ENCODE measurements at regions not wholly inside any gene's neighbourhood (a gene's known extent, or its start where the extent isn't known, plus 50 kb on each side); places are given as distances from the start of the nearest gene placed in this dataset.
"Not testable (repeated sequence)": the region's sequence is repeated elsewhere in the genome, so short reads cannot be mapped to it uniquely, and the experiment has no call there.

GRCh38 chr14:97120204-97120603, 323.0 kb downstream of the VRK1 start:
- no peaks in the 10 kb centered on the region for H3K4me1 ChIP-seq
- H3K27me3 ChIP-seq, result no peaks in the 10 kb centered on the region
- TF ChIP-seq EP300 (IDR thresholded peaks at IDR 0.05) (no peak), POLR2A (IDR thresholded peaks at IDR 0.05) (no peak), CTCF (IDR thresholded peaks at IDR 0.05) (no peak)
- no peaks in the 10 kb centered on the region for H3K9me3 ChIP-seq
- 67 to 87% methylated on average over 3 of the region's 3 CpGs for WGBS, 2 donors
- no peak for DNase-seq (ENCODE audit: low spot score in 2 of 2)
- H3K4me3 ChIP-seq, result no peak overlapping the region
- no peaks in the 10 kb centered on the region for H3K36me3 ChIP-seq
- H3K27ac ChIP-seq, result no peak overlapping the region

GRCh38 chr14:97120611-97121031, 323.4 kb downstream of the VRK1 start:
- 70 to 83% methylated on average over 2 of the region's 2 CpGs for WGBS, 2 donors
- Histone ChIP-seq H3K9me3 (no peaks in the 10 kb centered on the region), H3K27me3 (no peaks in the 10 kb centered on the region), H3K4me3 (no peak overlapping the region), H3K4me1 (no peaks in the 10 kb centered on the region), H3K27ac (no peak overlapping the region), H3K36me3 (no peaks in the 10 kb centered on the region)
- no peak for DNase-seq (ENCODE audit: low spot score in 2 of 2)
- TF ChIP-seq CTCF (IDR thresholded peaks at IDR 0.05), result no peak
- no peak for TF ChIP-seq POLR2A (IDR thresholded peaks at IDR 0.05)
- no peak for TF ChIP-seq EP300 (IDR thresholded peaks at IDR 0.05)

GRCh38 chr14:97129639-97130038, 332.5 kb downstream of the VRK1 start:
- H3K27me3 ChIP-seq, result no peaks in the 10 kb centered on the region
- TF ChIP-seq POLR2A (IDR thresholded peaks at IDR 0.05) (no peak), EP300 (IDR thresholded peaks at IDR 0.05) (no peak), CTCF (IDR thresholded peaks at IDR 0.05) (no peak)
- 88 to 91% methylated on average over 2 of the region's 2 CpGs for WGBS, 2 donors
- H3K4me3 ChIP-seq, result no peak overlapping the region
- no peak overlapping the region for H3K27ac ChIP-seq
- no peaks in the 10 kb centered on the region for H3K36me3 ChIP-seq
- DNase-seq (ENCODE audit: low spot score in 2 of 2), result no peak
- H3K9me3 ChIP-seq, result peaks cover 0 to 3% (median 0%) of the 10 kb centered on the region in 4 donors
- no peaks in the 10 kb centered on the region for H3K4me1 ChIP-seq

- 93 to 97% methylated on average over 1 of the region's 1 CpG for WGBS, 2 donors
- not testable (repeated sequence) for H3K36me3 ChIP-seq; H3K4me3 ChIP-seq; H3K27ac ChIP-seq; H3K27me3 ChIP-seq; DNase-seq (ENCODE audit: low spot score in 2 of 2); H3K9me3 ChIP-seq; H3K4me1 ChIP-seq
Observed at GRCh38 chr14:97135847-97136246, 338.7 kb downstream of the VRK1 start.

GRCh38 chr14:97137705-97138104, 340.5 kb downstream of the VRK1 start:
- Histone ChIP-seq H3K27ac (no peak overlapping the region), H3K27me3 (no peaks in the 10 kb centered on the region), H3K4me3 (no peak overlapping the region), H3K9me3 (peaks cover 0 to 5% (median 0%) of the 10 kb centered on the region in 4 donors), H3K36me3 (no peaks in the 10 kb centered on the region), H3K4me1 (no peaks in the 10 kb centered on the region)
- no peak for TF ChIP-seq EP300 (IDR thresholded peaks at IDR 0.05)
- no peak for TF ChIP-seq CTCF (IDR thresholded peaks at IDR 0.05)
- TF ChIP-seq POLR2A (IDR thresholded peaks at IDR 0.05), result no peak
- WGBS, 2 donors, result 72 to 82% methylated on average over 7 of the region's 7 CpGs
- DNase-seq (ENCODE audit: low spot score in 2 of 2), result no peak

GRCh38 chr14:97138801-97139200, 341.6 kb downstream of the VRK1 start:
- Histone ChIP-seq H3K27me3 (no peaks in the 10 kb centered on the region), H3K4me1 (no peaks in the 10 kb centered on the region), H3K9me3 (peaks cover 0 to 5% (median 0%) of the 10 kb centered on the region in 4 donors), H3K27ac (no peak overlapping the region), H3K36me3 (no peaks in the 10 kb centered on the region), H3K4me3 (no peak overlapping the region)
- no peak for DNase-seq (ENCODE audit: low spot score in 2 of 2)
- WGBS, 2 donors, result 74% methylated on average over 4 of the region's 4 CpGs
- TF ChIP-seq EP300 (IDR thresholded peaks at IDR 0.05) (no peak), CTCF (IDR thresholded peaks at IDR 0.05) (no peak), POLR2A (IDR thresholded peaks at IDR 0.05) (no peak)
